Islet of Langerhans (tissue), 1 donor: ENCODE measurements at regions not wholly inside any gene's neighbourhood (a gene's known extent, or its start where the extent isn't known, plus 50 kb on each side); places are given as distances from the start of the nearest gene placed in this dataset.
A peak's percentile ranks its signal among the peaks of the same experiment; 100 is the strongest.
"Not testable (repeated sequence)": the region's sequence is repeated elsewhere in the genome, so short reads cannot be mapped to it uniquely, and the experiment has no call there.

Experiments
- FAIRE-seq: peaks from one replicate; lab custom pipeline; 2011; peaks lifted over from hg19 to GRCh38; lab: Jason Lieb, UNC

- peak; percentile 84 for FAIRE-seq
Measured at GRCh38 chr10:118966076-118966849, 63.3 kb upstream of the NANOS1 start.

GRCh38 chr10:118966850-118967125 lies 62.7 kb upstream of the NANOS1 start:
- no peak for FAIRE-seq

- no peak for FAIRE-seq
Measured at GRCh38 chr10:118967160-118967559, 62.4 kb upstream of the NANOS1 start.

GRCh38 chr10:118968060-118968459 lies 61.5 kb upstream of the NANOS1 start:
- FAIRE-seq = no peak

GRCh38 chr10:118968482-118968881 lies 61.0 kb upstream of the NANOS1 start:
- FAIRE-seq = no peak

GRCh38 chr10:118969014-118969413 lies 60.5 kb upstream of the NANOS1 start:
- no peak for FAIRE-seq

GRCh38 chr10:118970770-118971169 lies 58.7 kb upstream of the NANOS1 start:
- no peak for FAIRE-seq

- no peak for FAIRE-seq
Measured at GRCh38 chr10:118971187-118971586, 58.3 kb upstream of the NANOS1 start.

- FAIRE-seq = no peak
Measured at GRCh38 chr10:118971876-118972275, 57.6 kb upstream of the NANOS1 start.

- no peak for FAIRE-seq
Measured at GRCh38 chr10:118973744-118974143, 55.8 kb upstream of the NANOS1 start.

GRCh38 chr10:118974951-118975350 lies 54.6 kb upstream of the NANOS1 start:
- no peak for FAIRE-seq

GRCh38 chr10:118976219-118976618 lies 53.3 kb upstream of the NANOS1 start:
- FAIRE-seq = not testable (repeated sequence)

- FAIRE-seq = no peak
Measured at GRCh38 chr10:118977022-118977599, 52.4 kb upstream of the NANOS1 start.

GRCh38 chr10:118977835-118978234 lies 51.7 kb upstream of the NANOS1 start:
- FAIRE-seq = no peak

GRCh38 chr10:118978316-118978997 lies 51.1 kb upstream of the NANOS1 start:
- FAIRE-seq = no peak

GRCh38 chr10:118978998-118979350 lies 50.5 kb upstream of the NANOS1 start:
- FAIRE-seq = no peak

- FAIRE-seq = no peak
Measured at GRCh38 chr10:118979661-118980060, 49.9 kb upstream of the NANOS1 start.
